A549 (cell line): ENCODE measurements at regions not wholly inside any gene's neighbourhood (a gene's known extent, or its start where the extent isn't known, plus 50 kb on each side); places are given as distances from the start of the nearest gene placed in this dataset.

Experiments used
- BHLHE40 ChIP-seq: IDR thresholded peaks from 2 replicates; pipeline ENCODE4 v1.6.1; 2012; ENCODE audit warnings: low read depth, low read length, inconsistent platforms
- CTCF ChIP-seq: fragments of >200 bp; sonication (Bioruptor Twin); formaldehyde crosslinking; IDR thresholded peaks from 3 replicates; pipeline ENCODE4 v1.5.1; 2016
- MAX ChIP-seq: IDR thresholded peaks from 2 replicates; pipeline ENCODE4 v1.6.1; 2012

- no peak for TF ChIP-seq MAX
- no peak for TF ChIP-seq CTCF
- no peak for TF ChIP-seq BHLHE40
Observed at GRCh38 chr14:49451938-49452337, 134.2 kb downstream of the RPS29 start.
